Psoas muscle (tissue), 7 donors: ENCODE measurements at regions not wholly inside any gene's neighbourhood (a gene's known extent, or its start where the extent isn't known, plus 50 kb on each side); places are given as distances from the start of the nearest gene placed in this dataset.

Experiments
- ATAC-seq, 4 donors: fragments of 200-7000 bp; cut with Tn5 transposase; one replicate each; pipeline ENCODE4 v1.9.1; 2020; ENCODE audit warnings: moderate library complexity in 3 of 4, mild to moderate bottlenecking in 2 of 4
- DNase-seq, 2 donors: peaks; one replicate each; pipeline ENCODE4 v3.0.0-alpha.2; 2020
- H3K27ac ChIP-seq: fragments of 200-600 bp; one replicate; pipeline ENCODE4 v1.8.0; 2022
- H3K27me3 ChIP-seq, 3 donors: fragments of 200-600 bp in 1 of 3; one replicate each; pipeline versions ENCODE4 v1.6.1 to v1.8.0; 2013 to 2022; ENCODE audit warnings: low read length in 2 of 3, mild to moderate bottlenecking in 2 of 3, moderate library complexity in 1 of 3; ENCODE audit not compliant: insufficient read depth in 3 of 3
- H3K36me3 ChIP-seq, 2 donors: fragments of 200-600 bp in 1 of 2; one replicate each; pipeline versions ENCODE4 v1.6.1 to v1.8.0; 2013 to 2022; ENCODE audit warnings: low read depth in 1 of 2, mild to moderate bottlenecking in 1 of 2, moderate library complexity in 1 of 2; ENCODE audit not compliant: insufficient read depth in 1 of 2
- H3K4me1 ChIP-seq: fragments of 200-600 bp; one replicate; pipeline ENCODE4 v1.8.0; 2022
- H3K4me3 ChIP-seq: fragments of 200-600 bp; one replicate; pipeline ENCODE4 v1.8.0; 2022; ENCODE audit warnings: mild to moderate bottlenecking
- H3K9me3 ChIP-seq: fragments of 200-600 bp; one replicate; pipeline ENCODE4 v1.8.0; 2022
- WGBS, 3 donors: extraction: QIAGEN DNeasy Blood & Tissue Kit; methylation state at CpG; one replicate each; pipeline versions ENCODE4 v1.1.6 to v1.1.7; 2013; 5-methylcytosine and 5-hydroxymethylcytosine counted together
- intact Hi-C, 2 donors: fragments of 100-400 bp; cut with DNase I; formaldehyde crosslinking; loops; one replicate each; pipeline versions ENCODE4 v1.11.0 to v1.14.2; 2022
- TF ChIP-seq, protein P1 (sequence below): fragments of 200-600 bp; IDR thresholded peaks from one replicate; pipeline ENCODE4 v1.8.0; 2022; ENCODE audit warnings: antibody characterized with exemption
- donor health status: healthy with polysubstance abuse.
- donor health status: DM: no; HTN: no; CAD: no; lungs with moderate emphysema.
- donor health status: Bipolar disorder and iron deficiency.
- donor health status: healthy.
- donor health status: DM: yes; HTN: yes; CAD: no.
- donor health status: DM: no; HTN: no; CAD: no.
- donor health status: DM: yes; HTN: yes; CAD: no.

DNA sequence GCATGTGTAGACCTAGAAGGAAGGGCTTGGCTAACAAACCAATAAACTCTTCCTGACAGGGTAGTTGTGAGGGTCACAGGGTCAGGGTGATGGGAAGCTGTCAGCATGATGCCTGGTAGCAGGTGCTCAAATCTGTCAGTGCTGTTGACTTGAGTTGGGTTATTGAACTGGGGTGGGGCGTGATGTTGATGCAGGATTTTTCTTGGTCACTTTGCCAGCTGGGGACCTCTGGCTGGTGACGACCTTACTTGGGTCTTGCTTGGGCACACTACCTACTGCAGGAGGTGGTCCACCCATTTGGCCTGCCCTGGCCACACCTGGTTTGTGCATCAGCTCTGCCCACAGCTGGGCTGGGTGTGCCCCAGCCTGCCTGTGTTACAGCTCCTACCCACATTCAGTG lies 624.4 kb downstream of the PTPRU start:
- peaks cover 3% of the 10 kb centered on the region for H3K9me3 ChIP-seq
- TF ChIP-seq, protein P1, sequence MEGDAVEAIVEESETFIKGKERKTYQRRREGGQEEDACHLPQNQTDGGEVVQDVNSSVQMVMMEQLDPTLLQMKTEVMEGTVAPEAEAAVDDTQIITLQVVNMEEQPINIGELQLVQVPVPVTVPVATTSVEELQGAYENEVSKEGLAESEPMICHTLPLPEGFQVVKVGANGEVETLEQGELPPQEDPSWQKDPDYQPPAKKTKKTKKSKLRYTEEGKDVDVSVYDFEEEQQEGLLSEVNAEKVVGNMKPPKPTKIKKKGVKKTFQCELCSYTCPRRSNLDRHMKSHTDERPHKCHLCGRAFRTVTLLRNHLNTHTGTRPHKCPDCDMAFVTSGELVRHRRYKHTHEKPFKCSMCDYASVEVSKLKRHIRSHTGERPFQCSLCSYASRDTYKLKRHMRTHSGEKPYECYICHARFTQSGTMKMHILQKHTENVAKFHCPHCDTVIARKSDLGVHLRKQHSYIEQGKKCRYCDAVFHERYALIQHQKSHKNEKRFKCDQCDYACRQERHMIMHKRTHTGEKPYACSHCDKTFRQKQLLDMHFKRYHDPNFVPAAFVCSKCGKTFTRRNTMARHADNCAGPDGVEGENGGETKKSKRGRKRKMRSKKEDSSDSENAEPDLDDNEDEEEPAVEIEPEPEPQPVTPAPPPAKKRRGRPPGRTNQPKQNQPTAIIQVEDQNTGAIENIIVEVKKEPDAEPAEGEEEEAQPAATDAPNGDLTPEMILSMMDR, result no peak
- no peaks in the 10 kb centered on the region for H3K4me1 ChIP-seq
- H3K36me3 ChIP-seq, result no peaks in the 10 kb centered on the region
- DNase-seq (no peak), ATAC-seq (no peak)
- no peak overlapping the region for H3K27ac ChIP-seq
- H3K4me3 ChIP-seq, result no peak overlapping the region
- H3K27me3 ChIP-seq, result peaks cover 0 to 6% (median 1%) of the 10 kb centered on the region in 3 donors
- intact Hi-C loops, result no loop called here
- WGBS, 3 donors, result 91 to 94% (median 94%) methylated on average over 2 of the region's 2 CpGs

DNA sequence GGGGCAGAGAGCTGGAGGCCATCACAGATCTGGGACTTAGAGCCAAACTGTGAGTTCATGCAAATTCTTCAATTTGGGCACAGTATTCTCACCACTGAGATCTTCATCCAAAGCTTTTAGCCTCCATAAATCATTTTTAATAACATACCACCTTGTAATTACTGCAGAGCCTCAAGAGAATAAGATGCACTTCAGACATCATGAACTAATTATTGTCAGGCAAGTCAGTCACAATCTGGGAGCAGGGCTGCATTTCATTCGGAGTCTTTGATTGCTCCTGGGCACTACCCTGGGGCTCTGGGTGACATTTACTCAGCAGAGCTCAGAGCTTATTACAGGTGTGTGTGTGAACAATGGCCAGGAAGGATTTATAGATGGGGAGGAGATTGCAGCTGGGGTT lies 623.7 kb downstream of the PTPRU start:
- no peak for DNase-seq
- intact Hi-C loops, result no loop called here
- no peaks in the 10 kb centered on the region for H3K4me1 ChIP-seq
- TF ChIP-seq, protein P1, result no peak
- WGBS, 3 donors, result 83 to 86% (median 86%) methylated on average over 1 of the region's 1 CpG
- no peak overlapping the region for H3K27ac ChIP-seq
- H3K9me3 ChIP-seq, result peaks cover 3% of the 10 kb centered on the region
- no peaks in the 10 kb centered on the region for H3K36me3 ChIP-seq
- ATAC-seq, result no peak
- peaks cover 0 to 8% (median 6%) of the 10 kb centered on the region in 3 donors for H3K27me3 ChIP-seq
- no peak overlapping the region for H3K4me3 ChIP-seq

DNA sequence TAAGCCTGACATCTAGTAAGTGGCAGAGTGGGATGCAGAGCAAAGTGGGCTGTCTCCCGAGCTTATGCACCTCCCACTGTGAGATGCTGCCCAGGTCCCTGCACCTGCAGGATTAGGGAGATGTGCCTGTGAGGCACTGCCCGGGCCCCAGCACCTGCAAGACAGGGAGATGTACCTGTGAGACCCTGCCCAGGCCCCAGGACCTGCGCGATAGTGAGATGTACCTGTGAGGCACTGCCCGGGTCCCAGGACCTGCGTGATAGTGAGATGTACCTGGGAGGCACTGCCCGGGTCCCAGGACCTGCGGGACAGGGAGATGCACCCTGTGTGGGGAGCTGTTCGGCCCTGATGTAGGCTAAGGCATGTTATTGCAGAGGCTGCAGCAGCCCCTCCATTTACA lies 622.8 kb downstream of the PTPRU start:
- H3K4me3 ChIP-seq, result no peak overlapping the region
- ATAC-seq (no peak), DNase-seq (no peak)
- intact Hi-C loops, result loop anchor here in 1 of 2 donors (10.0 kb wide), 1 partner anchor 344 kb away; no protein-coding TSS in a partner anchor
- H3K27ac ChIP-seq, result no peak overlapping the region
- TF ChIP-seq, protein P1, result no peak
- no peaks in the 10 kb centered on the region for H3K4me1 ChIP-seq
- H3K9me3 ChIP-seq, result peaks cover 3% of the 10 kb centered on the region
- H3K36me3 ChIP-seq, result no peaks in the 10 kb centered on the region
- 73 to 84% (median 77%) methylated on average over 9 of the region's 9 CpGs for WGBS, 3 donors
- peaks cover 0 to 12% (median 6%) of the 10 kb centered on the region in 3 donors for H3K27me3 ChIP-seq

DNA sequence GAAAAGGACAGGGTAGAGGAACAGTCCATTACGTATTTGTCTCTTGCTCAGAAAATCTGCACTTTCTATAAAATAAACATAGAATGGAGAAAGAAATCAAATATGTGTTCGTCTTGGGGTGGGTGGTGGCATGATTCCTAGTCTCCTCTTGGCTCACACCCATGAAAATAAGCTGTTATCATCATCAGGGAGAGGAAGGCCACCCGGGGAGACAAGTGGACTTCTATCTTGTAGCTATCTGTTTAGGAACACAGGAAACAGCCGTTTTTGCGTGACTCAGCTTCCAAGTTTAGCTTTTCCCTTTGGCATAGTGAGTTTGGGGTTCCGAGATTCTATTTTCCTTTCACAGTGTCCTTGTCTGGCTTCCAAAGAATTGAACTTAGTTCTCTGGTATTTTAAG lies 622.3 kb downstream of the PTPRU start:
- ATAC-seq, result no peak
- intact Hi-C loops, result loop anchor here in 1 of 2 donors (10.0 kb wide), 1 partner anchor 344 kb away; no protein-coding TSS in a partner anchor

More for the DNA sequence above, 622.3 kb downstream of the PTPRU start:
- H3K4me3 ChIP-seq, result no peak overlapping the region
- H3K27me3 ChIP-seq, result peaks cover 0 to 12% (median 8%) of the 10 kb centered on the region in 3 donors
- H3K4me1 ChIP-seq, result no peaks in the 10 kb centered on the region
- H3K9me3 ChIP-seq, result peaks cover 3% of the 10 kb centered on the region
- no peak for DNase-seq
- TF ChIP-seq, protein P1, result no peak
- H3K36me3 ChIP-seq, result no peaks in the 10 kb centered on the region
- no peak overlapping the region for H3K27ac ChIP-seq
- 45 to 54% (median 51%) methylated on average over 6 of the region's 6 CpGs for WGBS, 3 donors
